Kidney (tissue), 13 donors: ENCODE measurements at regions not wholly inside any gene's neighbourhood (a gene's known extent, or its start where the extent isn't known, plus 50 kb on each side); places are given as distances from the start of the nearest gene placed in this dataset.

Source experiments
- DNase-seq, 5 donors: peaks; one replicate each; pipeline ENCODE4 v3.0.0-alpha.2; 2013 to 2020
- FAIRE-seq: peaks from 2 replicates; lab custom pipeline; 2012; peaks lifted over from hg19 to GRCh38; lab: Jason Lieb, UNC
- H3K27ac ChIP-seq, 2 donors: one replicate each; pipeline ENCODE4 v1.7.0; 2013; ENCODE audit warnings: low read depth in 2 of 2, low read length in 2 of 2, inconsistent platforms in 1 of 2
- H3K27me3 ChIP-seq: one replicate; pipeline ENCODE4 v1.7.1; 2013; ENCODE audit warnings: low read length, inconsistent platforms; ENCODE audit not compliant: control insufficient read depth, insufficient read depth
- H3K36me3 ChIP-seq, 3 donors: one replicate each; pipeline versions ENCODE4 v1.7.0 to v1.7.1; 2013; ENCODE audit warnings: low read length in 3 of 3, control low read depth in 1 of 3, inconsistent platforms in 1 of 3; ENCODE audit not compliant: insufficient read depth in 3 of 3, control insufficient read depth in 2 of 3
- H3K4me1 ChIP-seq, 3 donors: one replicate each; pipeline versions ENCODE4 v1.7.0 to v1.7.1; 2013; ENCODE audit warnings: low read length in 3 of 3, inconsistent platforms in 1 of 3, low read depth in 1 of 3; ENCODE audit not compliant: control insufficient read depth in 2 of 3, insufficient read depth in 2 of 3
- H3K4me3 ChIP-seq, 3 donors: one replicate each; pipeline versions ENCODE4 v1.7.0 to v1.8.1; 2013; ENCODE audit warnings: low read length in 3 of 3, control low read depth in 1 of 3, inconsistent platforms in 1 of 3
- H3K9ac ChIP-seq, 3 donors: one replicate each; pipeline versions ENCODE4 v1.7.0 to v1.7.1; 2013; ENCODE audit warnings: low read length in 3 of 3, control low read depth in 1 of 3, inconsistent platforms in 1 of 3
- H3K9me3 ChIP-seq, 3 donors: one replicate each; pipeline versions ENCODE4 v1.7.0 to v1.7.1; 2013; ENCODE audit warnings: low read length in 3 of 3, control low read depth in 1 of 3, inconsistent platforms in 1 of 3; ENCODE audit not compliant: control insufficient read depth in 2 of 3, insufficient read depth in 1 of 3
- CTCF ChIP-seq: IDR thresholded peaks from 3 replicates; pipeline ENCODE4 v1.5.1; 2012; ENCODE audit warnings: mild to moderate bottlenecking, moderate library complexity, borderline replicate concordance; ENCODE audit not compliant: insufficient read depth; ENCODE audit errors: extremely low read depth
- intact Hi-C: fragments of 100-400 bp; cut with DNase I; formaldehyde crosslinking; loops from one replicate; pipeline ENCODE4 v1.11.1; 2022
- donor health status: control.
- donor health status: control.
- donor health status: control.
- donor health status: control.
- donor health status: control.
- donor health status: DM: yes; HTN: yes; CAD: no.
- donor health status: Normal renal cell carcinoma (clear cell type).

GRCh38 chr6:169841251-169841650 lies 89.8 kb downstream of the ERMARD start:
- Histone ChIP-seq H3K9ac (no peak overlapping the region), H3K4me3 (no peak overlapping the region), H3K36me3 (no peaks in the 10 kb centered on the region), H3K4me1 (no peaks in the 10 kb centered on the region), H3K27ac (no peak overlapping the region), H3K9me3 (no peaks in the 10 kb centered on the region), H3K27me3 (no peaks in the 10 kb centered on the region)
- intact Hi-C loops: no loop called here
- DNase-seq (no peak), FAIRE-seq (no peak)
- no peak for TF ChIP-seq CTCF

- Histone ChIP-seq H3K9ac (no peak overlapping the region), H3K4me1 (no peaks in the 10 kb centered on the region), H3K9me3 (no peaks in the 10 kb centered on the region), H3K4me3 (no peak overlapping the region), H3K27me3 (no peaks in the 10 kb centered on the region), H3K27ac (no peak overlapping the region), H3K36me3 (no peaks in the 10 kb centered on the region)
- DNase-seq (peak in 1 of 5 donors; percentile 6), FAIRE-seq (no peak)
- intact Hi-C loops: no loop called here
- TF ChIP-seq CTCF: no peak
These were observed 88.6 kb downstream of the ERMARD start for GRCh38 chr6:169839898-169840631.

- Histone ChIP-seq H3K9ac (no peak overlapping the region), H3K27me3 (no peaks in the 10 kb centered on the region), H3K9me3 (no peaks in the 10 kb centered on the region), H3K4me3 (no peak overlapping the region), H3K27ac (no peak overlapping the region), H3K4me1 (no peaks in the 10 kb centered on the region), H3K36me3 (no peaks in the 10 kb centered on the region)
- DNase-seq: no peak
- no peak for FAIRE-seq
- no peak for TF ChIP-seq CTCF
- intact Hi-C loops: no loop called here
These were observed 88.1 kb downstream of the ERMARD start for GRCh38 chr6:169839493-169839892.
